HG03520 (cell line): ENCODE measurements at regions not wholly inside any gene's neighbourhood (a gene's known extent, or its start where the extent isn't known, plus 50 kb on each side); places are given as distances from the start of the nearest gene placed in this dataset.
"Not testable (repeated sequence)": the region's sequence is repeated elsewhere in the genome, so short reads cannot be mapped to it uniquely, and the experiment has no call there.

Experiments used
- ATAC-seq: cut with Tn5 transposase; IDR thresholded peaks from one replicate; pipeline ENCODE4 v1.9.1; 2021; ENCODE audit warnings: mild to moderate bottlenecking, moderate library complexity; ENCODE audit not compliant: unreplicated experiment

GRCh38 chr14:105707723-105708151, 181.4 kb downstream of the TMEM121 start:
- not testable (repeated sequence) for ATAC-seq

GRCh38 chr14:105708251-105709134, 182.1 kb downstream of the TMEM121 start:
- not testable (repeated sequence) for ATAC-seq

- no peak for ATAC-seq
Observed at GRCh38 chr14:105709281-105710118, 183.1 kb downstream of the TMEM121 start.

GRCh38 chr14:105710119-105711043, 184.0 kb downstream of the TMEM121 start:
- ATAC-seq, result no peak

- ATAC-seq, result no peak
Observed at GRCh38 chr14:105711044-105711620, 184.7 kb downstream of the TMEM121 start.

- no peak for ATAC-seq
Observed at GRCh38 chr14:105711841-105712460, 185.6 kb downstream of the TMEM121 start.

- not testable (repeated sequence) for ATAC-seq
Observed at GRCh38 chr14:105712670-105713069, 186.3 kb downstream of the TMEM121 start.

- not testable (repeated sequence) for ATAC-seq
Observed at GRCh38 chr14:105713160-105713559, 186.8 kb downstream of the TMEM121 start.

GRCh38 chr14:105713836-105714235, 187.5 kb downstream of the TMEM121 start:
- ATAC-seq, result not testable (repeated sequence)

- ATAC-seq, result not testable (repeated sequence)
Observed at GRCh38 chr14:105718787-105719186, 192.4 kb downstream of the TMEM121 start.

GRCh38 chr14:105720106-105720505, 193.7 kb downstream of the TMEM121 start:
- ATAC-seq, result not testable (repeated sequence)

- not testable (repeated sequence) for ATAC-seq
Observed at GRCh38 chr14:105720852-105721601, 194.6 kb downstream of the TMEM121 start.

GRCh38 chr14:105721602-105721970, 195.2 kb downstream of the TMEM121 start:
- ATAC-seq, result not testable (repeated sequence)

GRCh38 chr14:105721996-105722709, 195.8 kb downstream of the TMEM121 start:
- ATAC-seq, result not testable (repeated sequence)

GRCh38 chr14:105723271-105723670, 196.9 kb downstream of the TMEM121 start:
- not testable (repeated sequence) for ATAC-seq

GRCh38 chr14:105723776-105724175, 197.4 kb downstream of the TMEM121 start:
- not testable (repeated sequence) for ATAC-seq

GRCh38 chr14:105729825-105730368, 203.5 kb downstream of the TMEM121 start:
- not testable (repeated sequence) for ATAC-seq

- ATAC-seq, result not testable (repeated sequence)
Observed at GRCh38 chr14:105730731-105731130, 204.3 kb downstream of the TMEM121 start.
